RWPE1 (cell line): ENCODE measurements at regions not wholly inside any gene's neighbourhood (a gene's known extent, or its start where the extent isn't known, plus 50 kb on each side); places are given as distances from the start of the nearest gene placed in this dataset.

Source experiments
- CTCF ChIA-PET: fragments of 350-600 bp; sonication (Branson Sonifier 250); formaldehyde crosslinking; extraction: SDS; loops from one replicate; lab custom pipeline; 2021; lab: Yijun Ruan, JAX
- POLR2A ChIA-PET: fragments of 400-600 bp; formaldehyde crosslinking; extraction: SDS; loops from one replicate; lab custom pipeline; 2020; ENCODE audit warnings: antibody characterized with exemption; ENCODE audit not compliant: low non-redundant PET; lab: Yijun Ruan, JAX
- DNase-seq: peaks from one replicate; pipeline ENCODE4 v3.0.0; 2012; ENCODE audit warnings: low spot score
- H3K27ac ChIP-seq: fragments of 450-650 bp; 2 replicates; pipeline ENCODE4 v1.5.1; 2017
- TF ChIP-seq, protein P1 (sequence below): fragments of 450-650 bp; conservative IDR thresholded peaks from 2 replicates; pipeline ENCODE4 v1.5.1; 2017; ENCODE audit warnings: low read depth, mild to moderate bottlenecking

- POLR2A ChIA-PET: no interaction called here
- TF ChIP-seq, protein P1, sequence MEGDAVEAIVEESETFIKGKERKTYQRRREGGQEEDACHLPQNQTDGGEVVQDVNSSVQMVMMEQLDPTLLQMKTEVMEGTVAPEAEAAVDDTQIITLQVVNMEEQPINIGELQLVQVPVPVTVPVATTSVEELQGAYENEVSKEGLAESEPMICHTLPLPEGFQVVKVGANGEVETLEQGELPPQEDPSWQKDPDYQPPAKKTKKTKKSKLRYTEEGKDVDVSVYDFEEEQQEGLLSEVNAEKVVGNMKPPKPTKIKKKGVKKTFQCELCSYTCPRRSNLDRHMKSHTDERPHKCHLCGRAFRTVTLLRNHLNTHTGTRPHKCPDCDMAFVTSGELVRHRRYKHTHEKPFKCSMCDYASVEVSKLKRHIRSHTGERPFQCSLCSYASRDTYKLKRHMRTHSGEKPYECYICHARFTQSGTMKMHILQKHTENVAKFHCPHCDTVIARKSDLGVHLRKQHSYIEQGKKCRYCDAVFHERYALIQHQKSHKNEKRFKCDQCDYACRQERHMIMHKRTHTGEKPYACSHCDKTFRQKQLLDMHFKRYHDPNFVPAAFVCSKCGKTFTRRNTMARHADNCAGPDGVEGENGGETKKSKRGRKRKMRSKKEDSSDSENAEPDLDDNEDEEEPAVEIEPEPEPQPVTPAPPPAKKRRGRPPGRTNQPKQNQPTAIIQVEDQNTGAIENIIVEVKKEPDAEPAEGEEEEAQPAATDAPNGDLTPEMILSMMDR: no peak
- no peak overlapping the region for H3K27ac ChIP-seq
- CTCF ChIA-PET: no interaction called here
- no peak for DNase-seq
Observed at GRCh38 chr1:14017531-14017961, 317.6 kb downstream of the PRDM2 start.

- TF ChIP-seq, protein P1: no peak
- H3K27ac ChIP-seq: no peak overlapping the region
- ChIA-PET POLR2A (no interaction called here), CTCF (interaction anchor here (0.6 kb wide), 1 partner anchor 357 kb away, joined by 5 read pairs; no protein-coding TSS in a partner anchor)
- DNase-seq: no peak
Observed at GRCh38 chr1:14019461-14019860, 319.5 kb downstream of the PRDM2 start.

GRCh38 chr1:14020006-14020405 is 320.0 kb downstream of the PRDM2 start:
- no peak for DNase-seq
- TF ChIP-seq, protein P1: no peak
- POLR2A ChIA-PET: no interaction called here
- CTCF ChIA-PET: no interaction called here
- no peak overlapping the region for H3K27ac ChIP-seq

DNA sequence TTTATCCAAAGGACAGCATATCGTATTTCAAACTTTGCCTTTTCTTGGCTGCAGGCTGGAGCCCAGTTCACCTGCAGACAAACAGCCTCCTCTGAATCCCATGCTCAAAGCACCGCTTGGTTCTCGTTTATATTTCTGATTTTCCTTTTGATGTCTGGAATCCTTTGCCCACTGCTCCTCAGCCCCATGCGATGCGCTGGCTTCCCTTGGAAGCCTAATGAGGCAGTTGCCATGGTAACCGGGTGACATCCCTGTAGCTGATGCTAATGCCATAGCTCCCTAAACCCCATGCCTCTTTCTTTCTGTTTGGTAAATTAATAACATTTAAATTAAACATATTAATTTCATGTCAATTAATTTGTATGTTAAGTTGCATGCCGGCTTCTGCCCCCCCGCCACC is 327.1 kb downstream of the PRDM2 start:
- CTCF ChIA-PET: interaction anchor here (0.8 kb wide), 1 partner anchor 10 kb away, joined by 5 read pairs; no protein-coding TSS in a partner anchor
- POLR2A ChIA-PET: no interaction called here
- DNase-seq: no peak
- TF ChIP-seq, protein P1: no peak
- no peak overlapping the region for H3K27ac ChIP-seq

DNA sequence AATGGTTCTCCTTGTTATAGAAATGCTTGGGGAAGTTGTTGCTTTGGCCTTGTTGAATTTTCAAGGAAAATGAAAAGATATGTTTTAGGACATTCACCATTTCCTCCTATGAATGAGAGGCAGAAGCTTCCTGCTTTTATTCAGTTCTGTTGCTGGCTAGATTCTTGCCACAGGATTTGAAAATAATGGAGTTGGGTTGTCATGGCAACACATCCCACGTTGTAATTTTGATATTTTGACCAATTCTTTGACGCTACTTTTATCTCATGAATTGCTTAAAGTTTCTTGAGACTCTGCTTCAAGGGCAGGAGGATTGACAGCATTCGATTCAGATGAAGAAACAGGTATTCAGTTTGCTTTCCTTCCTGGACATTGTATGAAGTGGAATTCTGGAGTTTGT is 331.5 kb downstream of the PRDM2 start:
- ChIA-PET CTCF (no interaction called here), POLR2A (no interaction called here)
- TF ChIP-seq, protein P1: no peak
- DNase-seq: no peak
- H3K27ac ChIP-seq: no peak overlapping the region

DNA sequence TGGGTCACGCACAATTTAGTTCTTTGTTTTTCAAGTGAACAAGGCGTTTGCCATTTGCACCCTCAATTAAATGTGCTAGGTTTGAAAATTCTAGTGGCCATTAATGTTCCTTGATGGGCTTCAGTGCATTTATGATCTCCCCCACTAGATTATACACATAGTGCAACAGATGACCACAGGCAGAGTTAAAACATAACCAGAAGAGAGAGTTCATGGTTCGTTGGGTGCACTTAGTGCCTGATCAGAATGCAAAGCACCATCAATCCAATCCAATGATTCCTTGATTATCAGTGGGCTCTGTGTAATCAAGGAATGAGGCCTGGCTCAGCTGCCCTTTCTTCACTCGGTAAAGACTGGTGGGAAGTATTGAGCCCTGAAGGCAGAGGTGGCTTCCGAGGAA is 334.5 kb downstream of the PRDM2 start:
- POLR2A ChIA-PET: no interaction called here
- TF ChIP-seq, protein P1: no peak
- CTCF ChIA-PET: no interaction called here
- no peak for DNase-seq
- no peak overlapping the region for H3K27ac ChIP-seq
